NCI-H2196 (cell line): ENCODE measurements at regions not wholly inside any gene's neighbourhood (a gene's known extent, or its start where the extent isn't known, plus 50 kb on each side); places are given as distances from the start of the nearest gene placed in this dataset.

Source experiments
- DNase-seq: peaks from one replicate; lab custom pipeline; 2025; ENCODE audit not compliant: unreplicated experiment; lab: John Stamatoyannopoulos, UW

DNA sequence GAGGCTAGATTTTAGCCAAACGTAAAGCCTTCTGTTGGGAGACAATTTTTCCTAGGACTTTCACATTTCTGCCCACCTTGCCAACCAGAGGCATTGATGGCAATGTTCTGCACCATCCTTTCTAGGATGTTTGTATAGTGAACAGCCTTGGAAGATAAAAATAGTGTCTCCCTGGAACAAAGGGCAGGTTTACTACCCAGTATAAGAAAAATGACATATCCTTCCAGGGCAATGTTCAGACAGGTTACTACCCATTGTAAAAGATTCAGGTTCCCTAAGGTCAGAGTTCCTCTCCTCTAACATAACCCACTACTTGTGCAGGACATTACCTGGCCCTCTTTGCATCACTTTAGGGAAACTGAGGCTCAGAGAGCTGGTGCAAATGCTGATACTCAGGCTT is 248.2 kb upstream of the VEPH1 start:
- no peak for DNase-seq

DNA sequence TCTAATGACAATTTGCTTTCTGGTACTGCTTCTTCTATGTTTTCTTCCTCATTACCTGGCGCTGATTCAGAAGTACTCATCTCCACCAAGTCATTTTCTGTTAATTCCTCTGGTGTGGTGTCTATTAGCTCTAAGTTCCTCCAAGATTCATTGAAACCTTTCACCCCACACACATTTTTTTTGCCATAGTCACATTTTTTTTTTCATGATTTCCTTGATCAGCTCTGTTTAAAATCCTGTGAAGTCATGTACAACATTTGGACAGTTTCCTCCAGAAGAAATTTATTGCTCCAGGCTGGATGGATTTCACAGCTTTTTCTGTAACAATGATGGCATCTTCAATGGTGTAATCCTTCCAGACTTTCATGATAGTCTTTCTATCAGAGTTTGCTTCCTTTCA is 243.2 kb upstream of the VEPH1 start:
- DNase-seq = no peak

DNA sequence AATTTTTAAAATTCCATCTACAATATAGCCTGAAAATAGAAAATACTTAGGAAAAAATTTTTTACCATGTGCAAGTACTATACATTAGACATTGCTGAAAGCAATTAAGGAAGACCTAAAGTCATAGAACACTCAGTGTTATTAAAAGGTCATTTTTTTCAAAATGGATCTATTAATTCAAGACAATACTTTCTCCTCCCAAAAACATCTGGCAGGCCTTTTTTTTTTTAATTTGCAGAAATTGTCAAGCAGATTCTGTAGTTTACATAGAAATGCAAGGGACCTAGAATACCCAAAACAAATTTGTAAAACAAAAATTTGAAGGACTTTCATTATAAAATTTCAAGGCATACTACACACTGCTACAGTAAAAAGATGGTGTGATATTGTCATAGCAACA is 238.4 kb upstream of the VEPH1 start:
- no peak for DNase-seq

DNA sequence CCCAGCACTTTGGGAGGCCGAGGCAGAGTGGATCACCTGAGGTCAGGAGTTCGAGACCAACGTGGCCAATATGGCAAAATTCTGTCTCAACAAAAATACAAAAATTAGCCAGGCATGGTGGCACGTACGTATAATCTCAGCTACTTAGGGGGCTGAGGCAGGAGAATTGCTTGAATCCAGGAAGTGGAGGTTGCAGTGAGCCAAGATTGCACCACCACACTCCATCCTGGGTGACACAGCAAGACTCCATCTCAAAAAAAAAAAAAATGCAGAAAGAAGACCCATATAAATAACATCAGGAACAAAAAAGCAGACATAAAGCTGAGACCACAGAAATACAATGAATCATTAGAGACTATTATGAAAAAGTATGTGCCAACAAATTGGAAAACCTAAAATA is 235.2 kb upstream of the VEPH1 start:
- no peak for DNase-seq

DNA sequence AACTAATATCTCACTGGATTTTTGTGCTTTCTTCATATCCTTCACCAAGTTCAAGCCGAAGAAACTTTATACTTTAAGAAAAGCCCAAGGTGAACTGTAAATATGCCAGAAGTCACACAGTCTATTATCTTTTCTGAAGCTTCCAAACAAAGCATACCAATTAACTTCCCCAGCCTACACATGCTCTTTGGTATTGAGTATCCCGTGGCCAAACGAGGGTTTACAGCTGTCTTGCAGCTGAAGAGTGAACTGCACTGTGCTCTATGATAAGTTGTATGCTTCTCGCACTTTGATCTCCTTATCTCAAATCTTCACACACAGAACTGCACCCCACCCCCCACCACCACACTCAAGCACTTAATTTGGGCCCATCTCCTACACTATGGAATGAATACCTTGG is 215.6 kb upstream of the VEPH1 start:
- DNase-seq = no peak

DNA sequence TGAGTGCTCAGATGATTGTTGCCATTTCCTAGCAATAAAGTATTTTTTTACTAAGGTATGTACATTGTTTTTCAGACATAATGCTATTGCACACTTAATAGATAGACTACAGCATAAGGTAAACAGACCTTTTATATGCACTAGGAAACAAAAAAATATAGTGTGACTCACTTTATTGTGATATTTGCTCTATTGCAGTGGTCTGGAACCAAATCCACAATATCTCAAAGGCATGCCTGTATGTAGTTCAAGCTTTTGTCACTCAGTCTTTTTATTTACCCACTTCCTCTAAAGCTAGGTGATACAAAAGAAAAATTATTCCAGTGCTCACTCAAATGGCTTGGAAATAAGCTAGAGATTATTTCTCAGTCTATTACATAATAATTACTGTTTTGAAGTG is 209.9 kb upstream of the VEPH1 start:
- DNase-seq = no peak

DNA sequence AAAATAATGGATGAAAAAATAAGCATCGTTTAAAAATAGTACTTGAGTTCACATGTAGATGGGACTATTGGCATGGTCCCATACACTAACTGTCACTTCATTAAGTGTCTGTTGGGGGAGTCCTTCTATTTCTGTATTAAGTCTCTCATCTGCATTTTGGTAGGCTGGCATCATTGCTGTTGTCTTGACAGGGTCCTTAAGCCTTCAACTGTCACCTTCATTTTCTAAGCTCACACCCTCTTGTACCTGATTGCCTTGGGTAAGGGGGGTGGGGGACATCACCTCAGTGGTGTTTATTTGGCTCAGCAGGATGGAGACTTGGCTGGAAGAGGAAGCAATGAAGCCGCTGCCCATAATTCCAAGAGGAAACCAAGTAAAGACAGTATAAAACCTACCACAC is 202.0 kb upstream of the VEPH1 start:
- DNase-seq = no peak

DNA sequence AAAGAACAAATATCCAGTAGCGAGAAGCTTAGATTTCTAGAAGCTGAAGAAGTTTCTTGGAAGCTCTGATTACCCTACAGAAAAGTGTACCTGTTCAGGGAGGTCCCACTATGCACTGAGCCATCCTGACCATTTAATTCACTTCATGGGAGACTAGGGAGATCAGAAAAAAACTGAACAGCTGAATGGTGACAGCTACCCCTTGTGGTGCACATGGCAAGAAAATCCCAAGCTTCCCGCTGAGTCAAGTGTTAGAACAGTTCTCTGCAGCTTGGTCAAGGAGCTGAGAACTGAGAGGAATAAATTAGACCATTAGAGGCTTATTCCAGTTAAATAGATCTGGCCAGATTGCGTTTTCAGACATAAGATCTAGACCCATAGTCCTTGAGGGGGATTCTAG is 197.2 kb upstream of the VEPH1 start:
- DNase-seq = no peak

DNA sequence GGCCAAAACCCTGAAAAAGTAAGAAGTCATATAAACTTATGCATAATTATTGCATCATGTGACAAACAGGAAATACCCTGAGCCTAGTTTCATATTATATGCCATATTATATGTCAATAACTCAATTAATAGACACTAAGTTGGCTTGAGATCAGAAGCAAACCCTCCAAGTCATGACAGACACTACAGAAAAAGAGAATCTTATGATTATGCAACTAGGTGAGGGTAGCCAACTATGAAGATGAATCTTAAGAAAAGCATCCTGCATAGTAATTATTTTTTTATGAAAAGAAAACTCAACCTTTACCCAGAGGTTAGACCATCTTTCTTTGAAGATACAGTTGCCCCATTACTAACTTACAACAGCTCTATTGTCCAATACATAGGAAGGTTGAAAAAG is 192.4 kb upstream of the VEPH1 start:
- no peak for DNase-seq

DNA sequence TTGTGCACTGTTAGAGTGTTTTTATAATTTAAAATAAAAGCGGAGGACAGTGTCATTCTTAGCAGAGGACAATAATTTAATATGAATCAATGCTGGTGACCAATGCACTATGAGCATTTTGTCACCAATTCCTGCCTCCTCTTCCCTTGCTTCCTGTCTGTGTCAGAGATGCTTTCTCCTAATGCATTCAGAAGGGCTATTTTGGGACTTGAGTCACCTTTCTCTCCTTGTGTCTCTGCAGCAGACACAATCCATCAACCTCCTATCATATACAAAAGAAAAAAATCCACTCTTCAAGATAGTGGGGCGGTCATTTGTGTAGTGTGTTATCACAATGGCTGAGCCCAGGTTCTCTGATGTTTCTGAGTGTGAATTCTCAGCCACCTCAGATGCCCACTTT is 191.9 kb upstream of the VEPH1 start:
- DNase-seq = no peak

DNA sequence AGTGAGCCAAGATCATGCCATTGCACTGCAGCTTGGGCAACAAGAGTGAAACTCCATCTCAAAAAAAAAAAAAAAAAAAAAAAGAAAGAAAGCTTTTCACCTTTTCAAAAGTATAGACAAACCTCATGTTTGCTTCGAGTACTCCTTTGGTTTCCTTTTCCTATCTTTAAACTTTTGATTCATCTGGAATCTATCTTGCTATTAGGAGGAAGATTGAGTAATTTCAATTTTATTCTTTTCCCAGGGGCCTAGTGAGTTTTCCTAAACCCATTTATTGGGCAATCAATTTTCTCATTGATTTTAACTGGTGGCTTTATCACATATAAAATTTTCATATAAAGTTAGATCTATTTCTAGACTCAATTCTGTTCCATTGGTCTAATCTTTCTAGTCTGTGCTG is 190.5 kb upstream of the VEPH1 start:
- DNase-seq = no peak

DNA sequence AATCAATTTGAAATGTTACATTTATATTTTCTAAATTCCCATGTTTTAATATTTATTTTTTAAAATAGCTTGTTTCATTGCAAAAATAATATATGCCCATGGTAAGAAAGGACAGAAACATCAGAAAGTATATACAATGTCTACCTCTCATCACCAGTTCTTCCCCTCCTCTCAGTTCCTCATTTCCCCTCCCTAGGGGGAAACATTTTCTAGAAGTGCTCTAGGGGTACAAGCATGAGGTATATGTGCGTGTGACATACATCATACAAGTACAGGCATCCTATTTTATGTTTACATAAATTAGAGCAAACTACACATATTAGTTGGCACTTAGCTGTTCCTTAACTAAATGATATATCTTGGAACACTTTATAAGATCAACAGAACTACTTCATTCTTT is 189.3 kb upstream of the VEPH1 start:
- no peak for DNase-seq

DNA sequence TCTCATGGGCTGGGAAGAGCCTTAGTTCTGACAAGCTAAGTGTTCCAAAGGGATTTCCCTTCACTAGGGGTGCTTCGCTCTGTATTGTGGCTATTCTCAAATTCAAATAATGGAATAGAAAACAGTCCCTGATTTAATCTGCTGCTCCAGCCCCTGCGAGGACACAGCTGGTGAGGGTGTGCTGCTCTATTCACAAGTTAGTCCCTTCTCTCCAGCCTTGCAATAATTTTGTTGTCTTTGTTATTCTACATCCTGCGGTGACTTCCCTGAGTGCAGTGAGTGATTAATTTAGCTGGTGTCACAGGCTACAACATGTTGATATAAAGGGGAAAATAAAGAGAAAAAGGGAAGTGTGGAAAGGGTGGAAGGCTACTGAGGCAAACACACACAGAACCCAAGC is 180.5 kb upstream of the VEPH1 start:
- DNase-seq = no peak

DNA sequence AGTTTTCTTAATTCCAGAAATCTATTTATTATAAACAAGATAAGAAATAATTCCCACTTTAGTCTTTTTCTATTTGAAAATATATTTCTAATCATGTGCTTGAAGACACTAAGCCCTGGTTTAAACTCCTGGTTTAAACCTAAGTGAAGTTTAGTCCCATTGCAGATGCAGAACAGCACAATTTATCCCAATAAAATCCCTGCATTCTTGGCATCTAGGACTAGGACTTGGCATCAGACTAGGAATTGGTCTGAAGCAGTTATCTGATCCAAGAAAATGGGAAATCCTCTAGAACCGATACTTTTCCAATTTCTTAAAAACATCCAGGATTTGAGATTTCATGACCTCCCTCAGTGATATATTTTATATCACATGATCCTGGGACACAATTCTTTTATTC is 168.8 kb upstream of the VEPH1 start:
- no peak for DNase-seq

DNA sequence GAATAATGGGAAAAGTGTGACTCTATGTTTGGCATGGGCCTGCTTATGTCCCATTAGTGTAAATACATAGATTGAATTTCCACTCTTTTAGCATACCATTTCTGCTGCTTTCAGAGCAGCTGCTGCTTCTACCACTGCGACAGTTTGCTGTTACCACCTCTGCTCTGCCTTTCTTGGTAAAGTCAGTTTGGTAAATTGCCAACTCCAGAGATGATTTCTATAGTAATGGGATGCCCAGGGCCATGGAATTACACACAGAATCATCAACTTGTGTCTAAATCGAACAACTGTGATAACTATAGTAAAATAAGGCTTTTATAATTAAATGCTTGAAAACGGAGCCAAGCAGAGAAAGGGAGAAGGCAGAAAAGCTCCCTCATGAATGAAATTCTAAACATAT is 168.4 kb upstream of the VEPH1 start:
- DNase-seq = no peak

DNA sequence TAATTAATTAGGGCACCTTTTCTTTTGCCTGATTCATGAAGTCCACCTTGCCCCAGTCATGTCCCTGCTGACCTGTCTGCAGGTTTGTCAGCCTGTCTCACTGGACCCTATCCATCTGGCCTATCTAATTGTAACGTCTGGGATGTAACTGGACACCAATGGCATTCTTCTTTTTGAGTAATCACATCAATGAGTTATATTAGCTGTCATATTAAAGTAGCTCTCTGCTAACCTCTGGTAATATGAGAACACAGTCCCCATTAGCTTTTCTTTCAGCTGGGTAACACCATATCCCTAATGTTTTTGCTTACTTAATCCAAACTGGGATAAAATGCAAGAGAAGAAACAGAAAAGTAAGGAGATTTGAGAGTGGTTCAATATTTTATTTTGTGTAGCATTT is 166.2 kb upstream of the VEPH1 start:
- no peak for DNase-seq

DNA sequence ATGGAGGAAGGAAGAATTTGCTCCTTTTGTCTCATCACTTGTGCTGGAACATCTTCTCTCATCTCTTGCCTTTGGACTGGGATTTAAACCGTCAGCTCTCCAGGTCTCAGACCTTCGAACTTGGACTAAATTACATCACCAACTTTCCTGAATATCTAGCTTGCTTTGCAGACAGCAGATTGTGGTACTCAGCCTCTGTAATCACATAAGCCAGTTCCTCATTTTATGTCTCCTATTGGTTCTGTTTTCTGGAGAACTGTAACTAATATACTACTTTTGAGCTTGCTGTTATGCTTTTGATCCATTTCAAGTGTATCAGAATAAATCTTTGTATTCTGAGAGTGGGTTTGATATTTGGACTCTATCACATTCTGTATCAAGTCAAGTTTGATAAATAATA is 164.3 kb upstream of the VEPH1 start:
- no peak for DNase-seq

DNA sequence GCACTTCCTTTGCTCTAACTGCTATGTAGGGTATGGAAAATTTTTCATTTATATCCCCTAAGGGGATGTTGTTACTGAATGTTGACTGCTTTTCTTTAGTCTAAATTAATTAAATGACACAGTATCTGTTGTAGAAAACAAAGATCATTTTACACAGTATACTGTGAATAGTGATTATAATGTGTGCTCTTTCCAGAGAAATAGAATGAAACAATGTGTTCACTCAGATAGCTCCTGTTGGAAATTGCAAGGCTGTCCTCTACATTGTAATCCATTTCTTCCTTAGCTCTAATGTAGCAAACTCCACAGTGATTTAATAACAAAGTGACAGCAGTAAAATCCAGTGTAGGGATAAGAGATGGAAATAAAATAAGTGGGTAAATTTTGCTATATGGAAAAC is 159.0 kb upstream of the VEPH1 start:
- DNase-seq = no peak

DNA sequence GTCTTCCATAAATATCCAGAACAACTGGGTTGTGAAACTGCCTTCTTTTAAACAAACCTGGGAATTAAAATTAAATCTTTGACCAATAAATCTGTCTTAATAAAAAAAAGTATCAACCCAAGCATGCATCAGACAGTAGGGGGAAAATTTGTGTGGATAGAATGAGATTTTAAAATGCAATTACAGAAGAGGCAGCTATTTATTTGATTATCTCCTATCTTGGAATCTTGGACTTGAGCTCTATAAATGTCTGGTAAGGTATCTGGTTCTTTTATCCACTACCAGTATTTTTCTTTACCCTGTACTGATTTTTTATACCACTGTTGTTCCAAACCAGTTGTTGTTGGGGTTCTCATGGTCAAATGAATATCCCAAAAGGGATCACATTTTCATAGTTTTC is 157.6 kb upstream of the VEPH1 start:
- no peak for DNase-seq

DNA sequence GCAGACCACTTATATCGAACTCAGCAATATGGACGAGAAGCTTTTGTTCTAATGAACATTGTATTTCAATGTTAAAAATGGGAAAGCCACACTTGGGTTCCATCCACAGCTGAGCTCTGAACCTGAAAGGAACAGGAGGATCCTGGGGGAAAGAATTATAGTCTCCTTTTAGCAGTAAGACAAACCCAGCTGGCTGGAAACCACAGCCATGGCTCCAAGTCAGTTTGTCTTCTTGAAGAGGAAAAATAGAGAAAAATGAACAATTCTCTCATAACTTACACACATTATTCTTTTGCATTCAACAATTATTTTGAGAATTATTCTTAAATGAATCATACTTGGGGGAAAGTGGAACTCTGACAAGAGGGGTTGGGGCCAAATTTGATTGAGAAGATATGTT is 149.2 kb upstream of the VEPH1 start:
- no peak for DNase-seq

DNA sequence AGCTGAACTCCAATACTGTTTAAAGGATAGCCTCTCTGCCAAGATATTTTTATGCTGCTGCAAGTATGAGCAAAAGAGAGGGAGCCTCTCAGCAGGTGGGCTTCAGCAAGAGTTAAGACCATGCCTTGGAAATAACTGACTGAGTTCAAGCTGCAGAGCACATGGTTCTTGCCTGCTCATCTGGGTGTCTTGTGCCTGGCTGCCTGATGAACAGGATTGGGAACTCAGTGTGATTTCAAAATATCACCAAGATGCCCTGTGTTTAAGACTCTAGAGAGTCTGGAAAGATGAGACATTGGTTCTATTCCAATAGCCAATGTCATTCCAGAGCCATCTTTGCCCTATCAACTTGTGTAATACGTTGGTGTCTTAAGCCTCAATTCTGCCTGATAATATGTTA is 147.5 kb upstream of the VEPH1 start:
- no peak for DNase-seq

DNA sequence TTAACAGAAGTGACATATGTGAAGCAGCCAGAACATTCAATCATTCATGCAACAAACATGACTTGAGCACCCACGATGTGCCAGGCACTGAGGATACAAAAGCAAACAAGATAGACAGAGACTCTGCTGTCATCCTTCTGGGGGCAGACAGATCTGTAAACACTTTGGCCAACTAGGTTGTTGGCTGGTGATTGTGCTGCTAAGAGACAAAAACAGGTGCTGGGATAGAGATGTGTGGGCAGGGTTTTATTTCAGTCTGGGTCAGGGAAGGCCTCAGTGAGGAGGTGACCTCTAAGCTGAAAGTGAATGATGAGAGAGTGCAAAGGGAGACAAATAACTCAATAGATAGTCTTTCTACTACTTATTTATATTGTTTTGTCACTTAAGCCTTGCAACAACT is 147.0 kb upstream of the VEPH1 start:
- DNase-seq = no peak

DNA sequence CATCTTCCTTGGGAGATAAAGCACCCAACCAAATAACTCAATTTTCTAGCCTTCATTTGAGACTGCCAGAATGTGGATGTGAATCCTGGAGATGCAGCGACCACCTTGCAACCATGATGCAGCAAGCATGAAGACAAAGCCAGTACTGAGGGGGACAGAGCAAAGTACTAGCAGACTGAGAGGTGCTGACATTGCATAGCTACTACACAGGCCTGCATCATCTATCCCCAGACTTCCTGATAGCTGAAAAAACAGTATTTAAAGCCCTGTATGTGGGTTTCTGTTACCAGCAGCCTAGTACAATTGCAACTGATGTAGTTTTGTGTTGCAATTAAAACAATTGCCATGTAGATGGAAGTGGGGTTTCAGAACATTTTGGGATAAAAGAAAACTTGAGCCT is 146.3 kb upstream of the VEPH1 start:
- DNase-seq = no peak

DNA sequence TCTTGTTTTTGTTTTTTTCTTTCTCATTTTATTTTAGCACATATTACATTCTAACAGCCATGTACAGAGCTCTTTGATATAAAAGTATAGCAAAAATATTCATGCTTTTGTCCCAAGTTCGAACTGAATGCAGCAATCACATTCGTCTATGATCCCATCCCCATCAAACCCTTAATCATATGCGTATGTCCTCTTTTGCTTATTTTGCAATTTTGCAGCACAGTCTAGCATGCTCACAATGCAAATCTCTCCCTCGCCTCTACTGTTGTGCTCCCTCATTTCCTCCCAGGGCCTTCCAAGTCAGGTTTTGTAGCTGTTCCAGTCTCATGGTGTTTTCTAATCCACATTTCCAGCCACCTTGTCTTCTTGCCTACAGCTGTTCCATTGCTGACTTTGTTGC is 144.6 kb upstream of the VEPH1 start:
- no peak for DNase-seq
